Stomach (tissue), 4 donors: ENCODE measurements at regions not wholly inside any gene's neighbourhood (a gene's known extent, or its start where the extent isn't known, plus 50 kb on each side); places are given as distances from the start of the nearest gene placed in this dataset.

Experiments
- POLR2AphosphoS5 ChIP-seq, 3 donors: sonication (generic); formaldehyde crosslinking; IDR thresholded peaks; one replicate each; pipeline ENCODE4 v1.6.1; 2016; ENCODE audit warnings: antibody characterized with exemption in 3 of 3
- TF ChIP-seq, protein P1 (sequence below), 7 experiments: fragments of 450-650 bp in 4 of 7; fragments of 200-600 bp in 3 of 7; sonication (generic) in 3 of 7; IDR thresholded peaks; one replicate each; pipeline ENCODE4 v1.5.1; 2016 to 2019; ENCODE audit warnings: antibody characterized with exemption in 7 of 7, control low read depth in 2 of 7, mild to moderate bottlenecking in 1 of 7

DNA sequence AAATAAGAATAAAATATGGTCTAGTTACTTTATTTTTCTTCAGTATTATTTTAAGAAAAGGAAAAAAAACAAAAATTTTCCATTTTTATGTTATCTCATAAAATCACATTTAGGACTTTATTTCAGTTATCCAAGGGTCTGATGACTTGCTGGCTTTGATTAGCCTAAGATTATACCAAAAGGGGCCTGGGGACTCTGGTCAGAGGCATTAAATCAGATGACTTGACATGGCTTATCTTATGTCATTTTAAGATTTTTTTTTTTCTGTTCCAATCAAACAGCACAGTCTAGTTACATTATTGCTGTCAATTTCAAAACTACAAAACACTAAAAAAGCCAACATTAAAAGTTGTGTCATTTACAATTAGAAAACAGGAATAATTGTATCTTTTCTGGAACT, 725.4 kb upstream of the NR2F2 start:
- TF ChIP-seq POLR2AphosphoS5 (IDR thresholded peaks at IDR 0.05), result no peak
- TF ChIP-seq, protein P1, sequence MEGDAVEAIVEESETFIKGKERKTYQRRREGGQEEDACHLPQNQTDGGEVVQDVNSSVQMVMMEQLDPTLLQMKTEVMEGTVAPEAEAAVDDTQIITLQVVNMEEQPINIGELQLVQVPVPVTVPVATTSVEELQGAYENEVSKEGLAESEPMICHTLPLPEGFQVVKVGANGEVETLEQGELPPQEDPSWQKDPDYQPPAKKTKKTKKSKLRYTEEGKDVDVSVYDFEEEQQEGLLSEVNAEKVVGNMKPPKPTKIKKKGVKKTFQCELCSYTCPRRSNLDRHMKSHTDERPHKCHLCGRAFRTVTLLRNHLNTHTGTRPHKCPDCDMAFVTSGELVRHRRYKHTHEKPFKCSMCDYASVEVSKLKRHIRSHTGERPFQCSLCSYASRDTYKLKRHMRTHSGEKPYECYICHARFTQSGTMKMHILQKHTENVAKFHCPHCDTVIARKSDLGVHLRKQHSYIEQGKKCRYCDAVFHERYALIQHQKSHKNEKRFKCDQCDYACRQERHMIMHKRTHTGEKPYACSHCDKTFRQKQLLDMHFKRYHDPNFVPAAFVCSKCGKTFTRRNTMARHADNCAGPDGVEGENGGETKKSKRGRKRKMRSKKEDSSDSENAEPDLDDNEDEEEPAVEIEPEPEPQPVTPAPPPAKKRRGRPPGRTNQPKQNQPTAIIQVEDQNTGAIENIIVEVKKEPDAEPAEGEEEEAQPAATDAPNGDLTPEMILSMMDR (IDR thresholded peaks at IDR 0.05), result no peak
